ENCODE measurements at regions not wholly inside any gene's neighbourhood (a gene's known extent, or its start where the extent isn't known, plus 50 kb on each side); places are given as distances from the start of the nearest gene placed in this dataset.

GRCh38 chr4:151611960-151612359 is 148.8 kb downstream of the GATB start:
- DNase-seq: no peak

- no peak for DNase-seq
Observed at GRCh38 chr4:151613290-151613689, 147.5 kb downstream of the GATB start.

GRCh38 chr4:151614561-151614960 is 146.2 kb downstream of the GATB start:
- DNase-seq: no peak

DNA sequence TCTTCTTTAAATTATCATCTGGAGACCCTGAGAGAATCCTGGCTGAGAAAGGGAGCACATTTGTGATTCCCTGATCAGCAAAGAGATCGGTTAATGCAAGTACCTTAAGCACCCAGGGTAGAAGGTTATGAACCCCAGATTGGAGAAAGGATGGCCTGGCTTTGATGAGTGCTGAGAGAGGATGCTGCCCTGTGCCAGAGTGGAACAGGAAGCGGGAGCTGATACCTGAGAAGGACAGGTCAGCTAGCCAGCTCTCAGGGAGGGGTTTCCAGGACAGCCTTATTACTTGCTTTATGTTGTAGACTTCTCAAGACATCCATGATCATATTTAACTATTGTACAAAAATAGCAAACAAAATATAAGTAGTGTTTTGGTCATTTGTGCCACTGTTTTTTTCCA is 141.9 kb downstream of the GATB start:
- no peak for DNase-seq

- DNase-seq: peak in 1 of 14 donors; percentile 78
Observed at GRCh38 chr4:151620066-151620465, 140.7 kb downstream of the GATB start.

Data from C1 segment of cervical spinal cord (tissue), 14 donors.